Stimulated activated CD4-positive, alpha-beta T cell treated with anti-CD3 and anti-CD28 coated beads, Interleukin-2, amount 100 ng/mL, for 4 hours (primary cell): ENCODE measurements at regions not wholly inside any gene's neighbourhood (a gene's known extent, or its start where the extent isn't known, plus 50 kb on each side); places are given as distances from the start of the nearest gene placed in this dataset.
"Not testable (repeated sequence)": the region's sequence is repeated elsewhere in the genome, so short reads cannot be mapped to it uniquely, and the experiment has no call there.

Source experiments
- DNase-seq: peaks from one replicate; pipeline ENCODE4 v3.0.0-alpha.2; 2020; ENCODE audit warnings: low read depth

DNA sequence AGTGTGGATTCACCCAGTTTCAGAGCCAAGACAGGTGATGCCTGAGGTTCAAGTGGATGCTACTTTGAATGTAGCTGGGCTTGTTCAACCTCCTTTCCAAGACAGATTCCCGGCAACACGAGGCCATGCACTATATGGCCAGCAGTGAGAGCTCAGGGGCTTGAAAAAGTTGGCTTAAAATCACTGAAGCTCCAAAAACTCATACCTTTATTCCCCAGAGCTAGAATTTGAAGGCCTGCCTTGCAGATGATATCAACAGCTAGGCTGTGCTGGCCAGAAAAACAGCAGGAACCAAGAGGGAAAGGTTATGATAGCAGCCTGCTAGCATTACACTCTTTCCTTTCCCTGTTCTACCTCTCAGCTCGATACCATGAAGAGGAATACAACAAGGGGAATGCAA lies 120.2 kb upstream of the DAB2 start:
- DNase-seq, result no peak

DNA sequence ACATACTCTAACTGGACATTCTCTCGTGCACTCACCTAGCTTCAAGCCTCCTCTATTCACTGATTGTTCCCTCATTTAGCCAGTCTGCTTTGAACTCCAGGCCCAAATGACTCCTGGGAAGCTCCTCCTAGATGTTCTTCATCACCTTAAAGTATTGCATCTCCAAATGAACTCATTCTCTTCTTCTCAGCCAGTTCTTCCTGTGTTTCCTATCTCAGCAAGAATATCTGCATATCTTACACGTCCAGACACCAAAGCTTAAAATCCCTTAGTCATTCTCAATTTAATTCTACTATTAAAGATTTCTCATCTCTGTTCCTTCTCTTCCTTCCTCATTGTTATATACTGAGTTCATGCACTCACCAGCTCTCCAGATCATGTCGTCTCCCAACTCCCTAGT lies 118.6 kb upstream of the DAB2 start:
- DNase-seq, result no peak

DNA sequence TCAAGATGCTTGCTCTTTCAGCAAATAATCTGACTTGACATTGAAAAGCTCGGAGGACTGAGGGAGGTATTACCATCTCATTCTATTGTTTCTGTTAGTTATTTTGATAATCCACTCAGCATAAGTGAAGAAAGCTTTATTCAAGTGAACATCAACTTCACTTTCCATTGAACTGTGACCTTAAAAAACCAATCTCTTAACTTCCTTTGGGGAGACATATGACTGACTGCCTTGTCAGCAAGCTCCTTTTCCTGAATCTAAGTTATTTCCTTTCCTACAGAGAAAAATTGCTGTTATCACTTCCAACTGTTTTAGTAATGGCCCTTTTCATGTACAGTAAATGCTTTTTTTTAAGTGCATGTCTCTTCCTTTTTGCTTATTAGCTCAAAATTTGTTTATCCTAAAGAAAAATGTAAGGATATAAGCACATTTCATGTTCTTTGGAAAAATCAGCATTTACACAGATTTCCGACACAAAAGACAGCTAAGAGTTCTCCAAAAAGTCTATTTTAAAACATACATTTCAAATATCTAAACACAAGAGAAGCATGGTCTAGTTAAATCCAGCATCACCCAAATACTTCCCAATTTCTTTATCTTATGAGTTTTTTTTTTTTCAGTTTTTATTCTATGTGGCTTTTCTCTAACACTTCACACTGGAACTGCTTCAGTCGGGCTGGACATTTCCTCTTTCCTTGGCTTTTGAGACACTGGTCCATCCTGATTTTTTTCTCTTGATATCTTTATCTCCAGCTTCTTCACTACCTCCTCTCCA lies 117.9 kb upstream of the DAB2 start:
- no peak for DNase-seq

DNA sequence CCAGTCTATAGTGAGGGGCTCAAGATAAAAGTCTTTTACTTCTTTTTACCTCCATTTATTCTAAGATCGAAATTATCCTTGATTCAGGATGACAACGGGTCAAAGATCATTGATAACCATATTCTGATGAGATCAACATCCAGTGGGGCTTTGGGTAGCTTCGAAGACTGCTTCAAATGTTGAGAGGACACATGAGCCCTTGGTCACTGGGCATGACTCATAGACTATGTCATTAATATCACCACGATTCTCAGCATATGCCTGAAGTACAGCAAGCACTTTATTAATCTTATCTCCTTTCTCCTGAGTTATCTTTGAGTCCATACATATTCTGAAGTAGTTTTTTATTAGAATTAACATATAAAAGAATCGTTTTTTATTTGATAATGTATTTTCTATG lies 117.1 kb upstream of the DAB2 start:
- no peak for DNase-seq

DNA sequence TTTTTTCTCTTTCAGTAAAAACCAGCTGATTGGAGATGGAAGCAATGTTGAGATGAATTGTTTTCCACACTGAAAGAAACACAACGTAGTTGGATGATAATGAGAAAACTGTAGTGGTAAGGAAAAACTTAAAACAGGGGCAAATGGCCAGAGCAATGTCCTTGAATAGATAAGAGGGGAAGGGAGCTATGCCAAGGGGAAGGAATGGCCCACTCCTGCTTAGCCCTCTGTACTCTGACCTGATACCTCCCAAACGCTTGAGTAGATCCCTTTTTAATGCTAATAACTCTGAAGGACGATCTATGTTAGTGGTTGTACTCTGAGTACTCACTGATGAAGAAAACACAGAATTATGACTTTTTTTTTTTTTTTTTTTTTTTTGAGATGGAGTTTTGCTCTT lies 114.7 kb upstream of the DAB2 start:
- no peak for DNase-seq

DNA sequence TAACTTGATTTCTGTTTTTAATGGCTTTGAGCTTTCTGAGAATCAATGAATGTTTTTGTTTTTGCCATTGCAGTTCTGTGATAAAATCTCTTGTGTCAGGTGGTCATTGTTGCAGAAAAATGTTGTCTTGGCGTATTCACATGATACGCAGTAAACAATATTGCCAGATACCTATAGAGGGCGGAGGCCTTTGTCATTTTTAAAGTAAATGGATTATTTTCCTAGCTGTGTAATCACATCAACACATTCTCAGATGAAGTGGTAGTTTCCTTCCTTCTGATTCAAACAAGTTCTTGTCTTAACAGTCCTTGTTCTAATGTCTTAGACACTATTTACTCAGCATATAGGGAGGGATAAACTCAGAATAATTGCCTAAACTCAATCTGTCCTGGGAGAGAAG lies 109.9 kb upstream of the DAB2 start:
- no peak for DNase-seq

DNA sequence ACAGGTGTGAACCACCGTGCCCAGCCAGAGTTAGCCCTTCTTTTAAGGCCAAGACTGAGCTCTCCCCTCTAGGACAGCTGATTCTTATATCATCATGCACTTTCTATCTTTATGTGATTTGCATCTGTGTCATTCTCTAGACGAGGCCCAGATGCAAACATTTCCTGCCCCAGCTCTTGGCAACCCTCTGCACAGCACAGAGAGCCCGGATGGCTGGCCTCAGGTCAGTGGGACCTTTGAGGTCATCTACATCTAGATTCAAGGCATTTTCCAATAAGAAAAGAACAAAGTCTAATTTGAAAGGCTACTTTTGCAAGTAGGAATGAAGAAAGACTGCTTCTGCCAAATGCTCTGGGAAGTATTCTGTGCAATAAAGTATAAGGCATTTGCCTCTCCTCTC lies 109.0 kb upstream of the DAB2 start:
- DNase-seq, result no peak

DNA sequence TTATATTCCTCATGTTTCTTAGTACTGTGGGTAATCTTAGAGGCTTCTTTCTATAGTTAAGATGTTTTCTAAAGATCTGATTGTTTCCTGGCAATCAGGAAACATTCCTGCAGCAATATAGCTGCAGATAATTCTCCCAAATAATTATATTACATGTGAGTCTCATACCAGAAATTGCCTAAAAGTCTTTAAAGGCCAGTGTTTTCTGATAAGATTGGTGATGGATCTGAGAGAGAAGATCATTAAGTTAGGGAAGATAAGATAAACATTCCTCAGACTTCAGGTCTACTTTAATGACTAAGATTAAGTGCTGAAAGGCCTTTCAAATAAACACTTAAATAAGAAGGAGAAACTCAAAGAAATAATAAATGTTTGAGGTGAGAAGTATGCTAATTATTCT lies 107.7 kb upstream of the DAB2 start:
- no peak for DNase-seq

DNA sequence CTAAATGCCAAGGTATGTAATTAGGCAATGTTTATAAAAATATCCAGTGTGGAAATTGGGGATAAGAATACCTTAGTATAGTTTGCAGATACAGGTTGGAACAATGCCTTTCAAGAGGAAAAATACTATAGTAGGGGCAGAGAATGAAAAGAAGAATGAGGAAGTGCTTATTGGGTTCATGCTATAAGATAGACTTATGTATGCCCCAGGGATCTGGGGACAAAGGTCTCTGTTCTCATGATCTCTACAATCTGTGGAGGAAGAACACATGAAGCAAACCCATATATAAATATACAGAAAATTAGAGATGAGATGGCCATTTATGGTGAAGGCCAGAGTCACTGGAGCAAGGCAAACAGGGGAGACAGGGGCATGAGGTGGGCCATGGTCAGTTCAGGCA lies 106.5 kb upstream of the DAB2 start:
- no peak for DNase-seq

DNA sequence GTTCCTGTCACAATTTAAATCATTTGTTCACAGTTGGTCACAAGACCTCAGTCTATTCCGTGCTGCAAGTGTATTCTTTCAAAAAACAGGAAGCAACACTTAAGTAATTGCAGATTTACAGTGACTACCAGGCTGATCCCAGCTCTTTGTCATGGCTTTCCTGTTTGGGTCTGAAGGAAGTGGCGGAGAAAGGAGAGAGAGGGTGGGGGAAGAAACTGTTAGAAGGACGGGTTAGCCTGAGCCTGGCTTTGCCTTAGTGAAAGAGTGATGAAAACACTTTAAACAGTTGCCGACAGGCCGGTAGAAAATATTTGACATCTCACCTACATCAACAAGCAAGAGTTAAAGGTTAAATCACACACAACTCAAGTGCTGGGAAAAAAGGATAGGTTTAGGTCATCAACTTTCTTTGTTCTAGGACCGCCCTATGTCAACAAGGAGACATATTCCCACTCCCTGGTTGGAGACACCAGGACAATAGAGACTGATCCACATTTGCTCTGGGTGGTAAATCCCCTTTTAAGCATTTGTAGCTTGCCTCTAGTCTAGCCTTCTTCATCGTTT lies 102.2 kb upstream of the DAB2 start:
- DNase-seq, result no peak

DNA sequence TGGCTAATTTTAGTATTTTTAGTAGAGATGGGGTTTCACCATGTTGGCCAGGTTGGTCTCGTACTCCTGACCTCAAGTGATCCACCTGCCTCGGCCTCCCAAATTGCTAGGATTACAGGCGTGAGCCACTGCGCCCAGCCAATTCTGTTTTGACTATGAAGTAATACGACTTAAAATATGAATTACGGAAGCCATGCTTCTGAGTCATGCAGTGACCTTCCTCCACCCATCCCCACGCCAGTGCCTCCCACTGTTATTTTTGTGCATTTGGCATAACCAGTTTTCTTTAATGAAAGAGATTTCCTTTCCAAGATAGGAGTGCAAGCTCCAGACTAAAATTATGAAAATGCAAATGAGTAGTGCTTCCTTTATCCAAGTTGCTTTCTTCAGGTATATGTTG lies 101.0 kb upstream of the DAB2 start:
- DNase-seq, result not testable (repeated sequence)

DNA sequence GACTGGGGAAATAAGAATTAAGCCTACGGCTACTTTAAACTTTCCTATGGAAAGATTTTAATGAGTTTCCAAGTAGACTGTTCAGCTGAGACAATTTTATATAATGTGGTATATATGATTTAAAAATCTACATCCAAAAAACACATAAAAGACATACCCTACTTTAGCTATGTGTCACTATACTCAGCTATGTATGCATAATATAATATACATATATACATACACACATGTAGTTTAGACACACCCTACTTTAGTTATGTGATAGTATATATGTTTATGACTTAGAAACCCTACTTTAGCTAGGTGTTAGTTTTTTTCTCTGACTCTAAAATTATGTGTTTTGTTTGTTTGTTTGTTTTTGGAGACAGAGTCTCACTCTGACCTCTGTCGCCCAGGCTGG lies 100.5 kb upstream of the DAB2 start:
- no peak for DNase-seq

DNA sequence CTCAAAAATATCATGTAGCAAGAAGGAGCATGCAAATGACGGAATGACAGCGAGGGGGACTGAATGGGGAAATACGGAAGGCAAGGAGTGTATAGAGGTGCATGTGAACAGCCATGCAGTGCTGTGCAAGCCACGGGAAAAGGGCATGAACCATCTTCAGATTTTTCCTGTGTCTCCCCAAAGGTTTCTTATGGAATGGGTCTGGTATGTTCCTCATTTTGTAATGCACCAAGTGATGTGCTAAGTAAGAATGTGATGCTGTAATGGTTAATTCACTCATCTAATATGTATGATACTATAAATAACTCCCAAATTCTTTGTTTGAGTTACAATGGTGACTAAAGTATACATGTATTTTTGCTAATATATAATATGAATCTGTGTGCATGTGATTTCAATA lies 99.0 kb upstream of the DAB2 start:
- DNase-seq, result no peak

DNA sequence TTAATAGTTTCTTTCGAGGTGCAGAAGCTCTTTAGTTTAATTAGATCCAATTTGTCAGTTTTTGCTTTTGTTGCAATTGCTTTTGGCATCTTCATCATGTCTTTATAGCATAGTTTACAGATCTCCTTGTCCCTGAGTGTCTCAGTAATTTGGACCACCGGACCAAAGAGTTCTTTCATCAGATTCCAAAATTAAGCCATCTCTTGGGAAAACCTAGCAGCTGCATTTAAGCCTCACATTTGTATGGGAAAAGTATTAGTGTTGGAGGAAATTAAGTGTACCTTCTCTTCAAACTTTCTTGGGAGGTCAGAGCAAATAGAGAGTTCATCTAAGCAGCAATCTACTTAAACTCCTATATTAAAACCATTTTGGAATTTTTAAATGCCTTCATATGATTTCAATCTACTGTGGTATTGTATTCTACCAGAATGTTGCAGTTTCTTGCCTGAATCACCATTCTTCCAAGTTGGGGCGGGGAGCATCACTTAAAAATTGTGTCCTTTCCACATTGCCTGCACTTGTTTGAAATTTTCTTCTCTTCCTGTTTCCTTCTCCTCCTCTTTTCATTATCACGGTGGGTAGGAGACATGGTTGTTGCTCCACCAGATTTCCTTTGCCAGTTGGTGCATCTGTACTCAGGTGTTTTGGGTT lies 97.3 kb upstream of the DAB2 start:
- DNase-seq, result no peak

DNA sequence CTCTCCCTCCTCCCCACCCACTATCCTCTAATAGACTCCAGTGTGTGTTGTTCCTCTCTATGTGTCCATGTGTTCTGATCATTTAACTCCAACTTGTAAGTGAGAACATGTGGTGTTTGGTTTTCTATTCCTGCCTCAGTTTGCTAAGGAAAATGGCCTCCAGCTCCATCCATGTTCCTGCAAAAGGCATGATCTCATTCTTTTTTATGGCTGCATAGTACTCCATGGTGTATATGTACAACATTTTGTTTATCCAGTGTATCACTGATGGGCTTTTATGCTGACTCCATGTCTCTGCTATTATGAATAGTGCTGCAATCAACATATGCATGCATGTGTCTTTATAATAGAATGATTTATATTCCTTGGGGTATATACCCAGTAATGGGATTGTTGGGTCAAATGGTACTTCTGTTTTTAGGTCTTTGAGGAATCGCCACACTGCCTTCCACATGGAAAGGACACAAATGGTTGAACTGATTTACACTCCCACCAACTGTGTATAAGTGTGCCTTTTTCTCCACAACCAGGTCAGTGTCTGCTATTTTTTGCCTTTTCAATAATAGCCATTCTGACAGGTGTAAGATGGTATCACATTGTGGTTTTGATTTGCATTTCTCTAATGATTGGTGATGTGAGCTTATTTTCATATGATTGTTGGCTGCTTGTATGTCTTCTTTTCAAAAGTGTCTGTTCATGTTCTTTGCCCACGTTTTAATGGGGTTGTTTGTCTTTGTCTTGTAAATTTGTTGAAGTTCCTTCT lies 96.5 kb upstream of the DAB2 start:
- no peak for DNase-seq

DNA sequence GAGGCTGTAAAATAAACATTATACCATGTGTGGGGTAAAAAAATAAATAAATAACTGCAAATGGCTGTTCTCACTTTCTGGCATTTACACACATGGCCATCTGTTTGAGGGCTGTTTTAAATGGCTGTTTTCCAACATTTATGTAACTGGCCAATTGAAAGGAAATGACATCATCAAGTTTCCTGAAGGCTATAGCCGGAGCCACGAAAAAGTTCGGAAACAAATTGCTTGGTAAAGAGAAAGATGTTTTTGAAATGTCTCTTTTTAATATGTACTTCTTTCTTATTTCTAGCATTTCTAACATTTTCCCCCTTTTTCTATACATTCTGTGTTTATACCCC lies 95.4 kb upstream of the DAB2 start:
- no peak for DNase-seq

DNA sequence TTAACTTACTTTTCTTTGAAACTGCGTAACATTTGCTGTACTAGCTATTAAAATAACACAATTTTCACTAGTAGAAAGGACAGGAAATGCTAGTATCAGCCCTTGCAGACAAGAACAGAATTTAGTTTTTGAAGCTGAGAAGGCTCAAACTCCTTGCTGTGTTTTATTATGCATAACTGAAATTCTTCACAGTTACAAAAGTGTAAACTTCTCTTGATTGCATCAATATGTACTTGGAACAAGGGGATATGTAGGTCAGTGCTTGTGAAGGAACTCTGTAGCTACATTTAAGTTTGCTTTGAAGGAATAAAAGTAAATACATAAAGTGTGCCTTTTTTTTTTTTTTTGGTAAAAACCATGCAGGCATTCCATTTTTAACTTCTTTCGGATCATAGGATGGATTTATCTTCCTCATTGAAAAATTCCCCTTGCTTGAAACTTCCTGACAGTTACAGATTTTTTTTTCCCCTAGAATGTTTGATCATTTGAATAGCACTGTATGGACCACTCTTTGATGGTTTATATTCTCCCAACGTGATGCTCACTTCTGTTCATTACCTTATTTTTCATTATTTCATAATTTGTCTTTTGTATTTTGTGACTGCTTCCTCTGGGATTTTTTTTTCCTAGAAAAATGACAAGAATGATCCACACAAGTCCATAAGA lies 94.9 kb upstream of the DAB2 start:
- DNase-seq, result no peak

DNA sequence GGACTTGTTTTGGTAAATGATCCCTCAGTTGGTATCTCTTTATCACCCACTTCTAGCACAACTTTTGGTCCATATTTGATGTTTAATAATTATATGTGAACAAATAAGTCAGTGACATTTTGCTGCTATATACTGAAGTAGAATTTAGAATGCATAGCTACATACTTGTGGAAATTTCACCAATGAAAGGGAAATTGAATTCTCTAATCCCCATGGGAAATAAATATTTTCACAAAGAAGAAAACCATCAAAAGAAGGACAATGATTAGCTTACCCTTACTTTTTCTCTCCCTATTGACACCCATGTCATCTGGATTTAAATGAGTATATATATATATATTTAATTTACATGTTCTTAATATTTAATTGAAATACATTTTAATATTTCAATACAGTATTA lies 94.3 kb upstream of the DAB2 start:
- DNase-seq, result no peak

DNA sequence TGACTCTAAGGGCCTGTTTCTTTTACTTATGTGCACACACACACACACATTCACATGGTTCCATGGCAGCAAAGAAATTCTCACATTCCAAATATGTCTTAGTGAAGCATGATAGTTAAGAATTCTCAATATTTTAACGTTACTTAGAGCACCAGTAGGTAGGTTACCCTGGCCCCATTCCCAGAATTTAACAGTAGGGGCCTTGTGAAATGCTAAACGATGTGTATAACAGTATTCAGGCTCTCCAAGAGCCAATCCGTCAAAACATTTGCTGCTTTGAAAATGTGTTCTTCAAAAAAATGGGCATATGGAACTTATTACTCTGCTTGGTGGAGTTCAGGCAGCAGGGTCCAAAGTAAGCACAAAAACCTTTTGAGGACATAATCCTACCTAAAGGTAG lies 93.7 kb upstream of the DAB2 start:
- DNase-seq, result no peak

DNA sequence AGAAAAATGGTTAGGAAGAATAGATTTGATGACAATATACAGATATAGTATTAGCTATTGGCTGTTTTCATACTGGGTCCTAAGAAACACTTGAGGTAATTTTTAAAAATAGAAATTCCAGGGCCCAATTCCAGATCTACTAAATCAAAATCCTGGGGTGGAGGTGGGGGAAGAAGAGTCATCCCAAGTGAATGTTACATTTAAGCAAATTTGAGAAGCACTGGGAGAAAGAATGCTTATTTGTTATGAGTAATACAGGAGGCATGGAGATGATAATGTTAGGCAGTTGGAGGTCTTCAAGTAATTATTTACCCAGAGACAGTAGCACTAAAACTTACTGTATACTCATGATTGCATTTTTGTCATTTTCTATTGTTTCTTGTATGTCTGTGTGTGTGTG lies 93.0 kb upstream of the DAB2 start:
- DNase-seq, result no peak

DNA sequence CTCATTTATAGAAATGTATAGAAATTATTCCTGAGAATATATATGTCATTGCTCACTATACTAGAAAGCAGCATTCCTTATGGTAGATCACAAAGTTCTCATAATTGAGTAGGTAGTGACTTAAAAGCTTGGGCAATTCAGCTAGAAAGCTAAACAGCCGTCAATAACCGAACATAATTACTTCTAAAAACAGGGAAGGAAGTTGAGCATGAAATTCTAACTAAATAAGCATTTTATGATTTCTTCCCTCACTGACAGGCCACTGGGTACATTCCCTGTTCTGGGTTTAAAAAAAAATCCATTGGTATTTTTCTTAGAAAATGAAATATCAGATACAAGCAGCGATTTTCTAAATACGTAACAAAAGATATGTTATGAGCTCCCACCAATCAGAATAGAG lies 91.1 kb upstream of the DAB2 start:
- DNase-seq, result no peak

DNA sequence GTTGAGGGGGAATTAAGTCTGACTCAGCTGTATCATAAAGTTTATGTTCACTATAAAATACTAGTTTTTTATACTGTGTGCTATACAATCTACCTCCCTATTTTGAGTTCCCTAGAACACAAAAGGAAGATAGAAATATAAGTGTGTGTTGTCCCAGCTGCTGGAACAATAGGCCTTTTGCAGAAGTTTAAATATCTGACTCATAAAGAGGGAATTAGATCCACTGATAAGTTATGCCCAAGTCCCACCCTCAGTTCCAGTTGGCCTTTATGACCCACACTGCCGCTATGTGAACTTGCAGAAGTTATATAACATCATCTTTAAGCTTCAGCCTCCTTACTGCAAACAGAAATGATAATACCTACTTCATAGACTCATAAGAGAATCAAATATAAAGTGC lies 88.5 kb upstream of the DAB2 start:
- no peak for DNase-seq

DNA sequence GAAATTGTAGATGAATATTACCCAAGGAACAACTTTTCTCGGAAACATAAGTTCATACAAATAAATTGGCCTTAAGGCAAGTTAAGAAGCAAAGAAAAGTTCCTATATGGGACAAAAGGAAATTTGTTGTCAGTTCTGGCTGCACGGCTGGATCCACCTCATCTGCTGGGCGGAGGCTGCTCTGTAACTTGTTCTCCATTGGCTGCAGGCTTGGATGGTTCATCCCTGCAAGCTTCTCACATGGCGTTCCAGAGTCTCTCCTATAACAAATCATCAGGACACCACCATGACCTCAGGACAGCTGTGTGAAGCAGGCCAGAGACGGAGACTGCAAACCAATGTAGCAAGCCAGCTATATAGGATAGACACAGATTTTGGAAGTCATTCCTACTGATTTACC lies 81.4 kb upstream of the DAB2 start:
- DNase-seq, result no peak
